ENCODE measurements at regions not wholly inside any gene's neighbourhood (a gene's known extent, or its start where the extent isn't known, plus 50 kb on each side); places are given as distances from the start of the nearest gene placed in this dataset.

GRCh38 chr13:55550624-55551023 lies 1590.1 kb upstream of the PRR20A start:
- no peak overlapping the region for H3K27ac ChIP-seq
- intact Hi-C loops (cut with DNase I) = no loop called here

GRCh38 chr13:55553701-55554100 lies 1587.0 kb upstream of the PRR20A start:
- H3K27me3 ChIP-seq = no peaks in the 10 kb centered on the region
- intact Hi-C loops (cut with DNase I) = no loop called here
- WGBS, 2 donors = 85 to 94% methylated on average over 1 of the region's 1 CpG

More at GRCh38 chr13:55550624-55551023, 1590.1 kb upstream of the PRR20A start:
- DNase-seq = no peak
- Histone ChIP-seq H3K4me1 (no peaks in the 10 kb centered on the region), H3K36me3 (no peaks in the 10 kb centered on the region), H3K4me3 (no peak overlapping the region), H3K9me3 (no peaks in the 10 kb centered on the region), H3K27me3 (no peaks in the 10 kb centered on the region)
- TF ChIP-seq POLR2AphosphoS5 (IDR thresholded peaks at IDR 0.05) = no peak
- no peak for TF ChIP-seq EP300 (IDR thresholded peaks at IDR 0.05)
- TF ChIP-seq POLR2A (IDR thresholded peaks at IDR 0.05) = no peak
- TF ChIP-seq CTCF (IDR thresholded peaks at IDR 0.05) = no peak

GRCh38 chr13:55554741-55555140 lies 1586.0 kb upstream of the PRR20A start:
- H3K36me3 ChIP-seq = no peaks in the 10 kb centered on the region
- no peaks in the 10 kb centered on the region for H3K4me1 ChIP-seq
- DNase-seq = no peak
- H3K4me3 ChIP-seq = no peak overlapping the region
- no peaks in the 10 kb centered on the region for H3K27me3 ChIP-seq
- no peak overlapping the region for H3K27ac ChIP-seq
- 90 to 92% methylated on average over 1 of the region's 1 CpG for WGBS, 2 donors
- intact Hi-C loops (cut with DNase I) = no loop called here
- TF ChIP-seq CTCF (IDR thresholded peaks at IDR 0.05) (no peak), POLR2A (IDR thresholded peaks at IDR 0.05) (no peak)
- no peaks in the 10 kb centered on the region for H3K9me3 ChIP-seq

More at GRCh38 chr13:55553701-55554100, 1587.0 kb upstream of the PRR20A start:
- TF ChIP-seq POLR2A (IDR thresholded peaks at IDR 0.05) (no peak), CTCF (IDR thresholded peaks at IDR 0.05) (no peak), EP300 (IDR thresholded peaks at IDR 0.05) (no peak), POLR2AphosphoS5 (IDR thresholded peaks at IDR 0.05) (no peak)
- DNase-seq = no peak
- no peak overlapping the region for H3K27ac ChIP-seq
- no peaks in the 10 kb centered on the region for H3K4me1 ChIP-seq
- H3K36me3 ChIP-seq = no peaks in the 10 kb centered on the region
- H3K9me3 ChIP-seq = no peaks in the 10 kb centered on the region
- no peak overlapping the region for H3K4me3 ChIP-seq

- no peak for TF ChIP-seq POLR2AphosphoS5 (IDR thresholded peaks at IDR 0.05)
- Histone ChIP-seq H3K27ac (no peak overlapping the region), H3K4me1 (no peaks in the 10 kb centered on the region), H3K4me3 (no peak overlapping the region), H3K27me3 (no peaks in the 10 kb centered on the region), H3K36me3 (no peaks in the 10 kb centered on the region), H3K9me3 (no peaks in the 10 kb centered on the region)
- intact Hi-C loops (cut with DNase I) = no loop called here
- DNase-seq = no peak
These were observed 1580.4 kb upstream of the PRR20A start for GRCh38 chr13:55560331-55560730.

- H3K4me3 ChIP-seq = no peak overlapping the region
- DNase-seq = no peak
- no peak overlapping the region for H3K27ac ChIP-seq
- 54 to 79% methylated on average over 2 of the region's 2 CpGs for WGBS, 2 donors
- no peaks in the 10 kb centered on the region for H3K36me3 ChIP-seq
- H3K9me3 ChIP-seq = no peaks in the 10 kb centered on the region
- H3K27me3 ChIP-seq = no peaks in the 10 kb centered on the region
- TF ChIP-seq POLR2AphosphoS5 (IDR thresholded peaks at IDR 0.05) = no peak
- no peak for TF ChIP-seq CTCF (IDR thresholded peaks at IDR 0.05)
- no peak for TF ChIP-seq POLR2A (IDR thresholded peaks at IDR 0.05)
- no peak for TF ChIP-seq EP300 (IDR thresholded peaks at IDR 0.05)
- no peaks in the 10 kb centered on the region for H3K4me1 ChIP-seq
- intact Hi-C loops (cut with DNase I) = no loop called here
These were observed 1577.5 kb upstream of the PRR20A start for GRCh38 chr13:55563267-55563666.

Data from sigmoid colon (tissue), 6 donors.